ENCODE measurements at regions not wholly inside any gene's neighbourhood (a gene's known extent, or its start where the extent isn't known, plus 50 kb on each side); places are given as distances from the start of the nearest gene placed in this dataset.

DNA sequence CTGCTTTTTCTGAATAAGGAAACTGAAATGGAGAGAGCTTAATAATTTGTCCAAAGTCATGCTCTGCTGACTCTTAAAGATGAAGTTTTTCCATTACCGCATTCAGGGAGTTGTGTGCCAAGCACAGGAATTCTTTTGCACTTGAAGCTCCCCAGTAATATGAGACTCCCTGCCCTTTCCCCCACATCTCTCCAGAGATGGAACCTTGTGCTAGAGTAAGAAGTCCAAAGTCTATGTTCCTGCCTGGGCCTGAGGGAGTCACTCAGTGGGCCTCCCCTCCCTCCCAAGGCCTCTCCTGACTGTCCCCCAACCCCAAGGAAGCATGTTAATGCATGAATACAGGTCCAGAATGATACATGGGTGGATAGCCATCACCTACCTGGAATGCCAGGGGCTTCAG, 173.3 kb upstream of the SEMA6A start:
- H3K4me1 ChIP-seq (ENCODE audit: insufficient read depth, low read length), result peaks cover 6% of the 10 kb centered on the region; the same call in 1 of the 2 replicates
- H3K9ac ChIP-seq (ENCODE audit: extremely low read depth, insufficient read length, low read length), result no peak overlapping the region
- Mint-ChIP-seq H3K4me1 (peaks cover 7 to 21% of the 10 kb centered on the region in 2 experiments; a peak in 3 of 4 replicates), H3K4me3 (no peak overlapping the region), H3K27me3 (ENCODE audit: low read depth) (no peaks in the 10 kb centered on the region), H3K36me3 (ENCODE audit: insufficient read depth in 1 of 3, low read depth in 3 of 3) (peaks cover 6 to 10% (median 8%) of the 10 kb centered on the region in 3 experiments; a peak in 6 of 7 replicates), H3K27ac (no peak overlapping the region), H3K9me3 (peaks cover 10 to 11% of the 10 kb centered on the region in 2 experiments)
- no peak overlapping the region for H3K4ac ChIP-seq (ENCODE audit: low read depth, low read length)
- no peak overlapping the region for H4K5ac ChIP-seq (ENCODE audit: insufficient read length, low read depth, low read length)
- H3K18ac ChIP-seq (ENCODE audit: insufficient read length, low read depth, low read length), result no peak overlapping the region
- H3K27me3 ChIP-seq (ENCODE audit: insufficient read depth, low read length), result no peaks in the 10 kb centered on the region
- TF ChIP-seq, protein P1, sequence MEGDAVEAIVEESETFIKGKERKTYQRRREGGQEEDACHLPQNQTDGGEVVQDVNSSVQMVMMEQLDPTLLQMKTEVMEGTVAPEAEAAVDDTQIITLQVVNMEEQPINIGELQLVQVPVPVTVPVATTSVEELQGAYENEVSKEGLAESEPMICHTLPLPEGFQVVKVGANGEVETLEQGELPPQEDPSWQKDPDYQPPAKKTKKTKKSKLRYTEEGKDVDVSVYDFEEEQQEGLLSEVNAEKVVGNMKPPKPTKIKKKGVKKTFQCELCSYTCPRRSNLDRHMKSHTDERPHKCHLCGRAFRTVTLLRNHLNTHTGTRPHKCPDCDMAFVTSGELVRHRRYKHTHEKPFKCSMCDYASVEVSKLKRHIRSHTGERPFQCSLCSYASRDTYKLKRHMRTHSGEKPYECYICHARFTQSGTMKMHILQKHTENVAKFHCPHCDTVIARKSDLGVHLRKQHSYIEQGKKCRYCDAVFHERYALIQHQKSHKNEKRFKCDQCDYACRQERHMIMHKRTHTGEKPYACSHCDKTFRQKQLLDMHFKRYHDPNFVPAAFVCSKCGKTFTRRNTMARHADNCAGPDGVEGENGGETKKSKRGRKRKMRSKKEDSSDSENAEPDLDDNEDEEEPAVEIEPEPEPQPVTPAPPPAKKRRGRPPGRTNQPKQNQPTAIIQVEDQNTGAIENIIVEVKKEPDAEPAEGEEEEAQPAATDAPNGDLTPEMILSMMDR (conservative IDR thresholded peaks at IDR 0.05), result no peak
- no peak overlapping the region for H3K56ac ChIP-seq (ENCODE audit: insufficient read length, low read depth, low read length)
- H3K79me1 ChIP-seq (ENCODE audit: insufficient read depth, low read depth, low read length, poor library complexity, severe bottlenecking), result no peaks in the 10 kb centered on the region
- no peak overlapping the region for H3K14ac ChIP-seq (ENCODE audit: insufficient read depth, low read length)
- no peak overlapping the region for H3K23ac ChIP-seq (ENCODE audit: insufficient read length, low read depth, low read length)
- no peak overlapping the region for H4K8ac ChIP-seq (replicated peaks; ENCODE audit: insufficient read length, low read depth, low read length)
- H2BK120ac ChIP-seq (ENCODE audit: low read depth, low read length, poor library complexity, severe bottlenecking), result no peak overlapping the region
- H3T11ph ChIP-seq (ENCODE audit: low read length), result no peak overlapping the region
- H3K23me2 ChIP-seq (ENCODE audit: insufficient read length, low read depth, low read length, poor library complexity, severe bottlenecking), result no peaks in the 10 kb centered on the region
- no peak overlapping the region for H2BK12ac ChIP-seq (ENCODE audit: insufficient read length, low read depth, low read length)
- no peak overlapping the region for H2AK5ac ChIP-seq (ENCODE audit: insufficient read length, low read length)
- no peaks in the 10 kb centered on the region for H3K79me2 ChIP-seq (ENCODE audit: insufficient read depth, low read length)
- no peak overlapping the region for H2BK20ac ChIP-seq (ENCODE audit: low read depth, low read length, poor library complexity, severe bottlenecking)
- H3K4me2 ChIP-seq (ENCODE audit: insufficient read depth, insufficient read length, low read length), result no peak overlapping the region
- H2BK15ac ChIP-seq (ENCODE audit: low read depth, low read length), result no peak overlapping the region
- H3K27ac ChIP-seq (ENCODE audit: insufficient read length, low read depth, low read length), result no peak overlapping the region
- no peak for DNase-seq
- no peak overlapping the region for H2AFZ ChIP-seq (ENCODE audit: low read length)
- no peak overlapping the region for H4K91ac ChIP-seq (ENCODE audit: insufficient read length, low read depth, low read length)
- no peaks in the 10 kb centered on the region for H4K20me1 ChIP-seq (ENCODE audit: control insufficient read depth, insufficient read depth, insufficient read length)
- H2BK5ac ChIP-seq (ENCODE audit: insufficient read length, low read length), result no peak overlapping the region
- WGBS (ENCODE audit: extremely low coverage, insufficient read length, low lambda C conversion rate), result no CpG with 5 or more reads among the region's 1 CpG
- no peaks in the 10 kb centered on the region for H3K9me3 ChIP-seq (ENCODE audit: control insufficient read depth, low read depth, low read length)
